ENCODE measurements at regions not wholly inside any gene's neighbourhood (a gene's known extent, or its start where the extent isn't known, plus 50 kb on each side); places are given as distances from the start of the nearest gene placed in this dataset.
A peak's percentile ranks its signal among the peaks of the same experiment; 100 is the strongest.

GRCh38 chr16:85477801-85478363, 135.2 kb upstream of the GSE1 start:
- H3K4me3 ChIP-seq (ENCODE audit: low read depth, low read length): no peak overlapping the region
- TF ChIP-seq, protein P1, sequence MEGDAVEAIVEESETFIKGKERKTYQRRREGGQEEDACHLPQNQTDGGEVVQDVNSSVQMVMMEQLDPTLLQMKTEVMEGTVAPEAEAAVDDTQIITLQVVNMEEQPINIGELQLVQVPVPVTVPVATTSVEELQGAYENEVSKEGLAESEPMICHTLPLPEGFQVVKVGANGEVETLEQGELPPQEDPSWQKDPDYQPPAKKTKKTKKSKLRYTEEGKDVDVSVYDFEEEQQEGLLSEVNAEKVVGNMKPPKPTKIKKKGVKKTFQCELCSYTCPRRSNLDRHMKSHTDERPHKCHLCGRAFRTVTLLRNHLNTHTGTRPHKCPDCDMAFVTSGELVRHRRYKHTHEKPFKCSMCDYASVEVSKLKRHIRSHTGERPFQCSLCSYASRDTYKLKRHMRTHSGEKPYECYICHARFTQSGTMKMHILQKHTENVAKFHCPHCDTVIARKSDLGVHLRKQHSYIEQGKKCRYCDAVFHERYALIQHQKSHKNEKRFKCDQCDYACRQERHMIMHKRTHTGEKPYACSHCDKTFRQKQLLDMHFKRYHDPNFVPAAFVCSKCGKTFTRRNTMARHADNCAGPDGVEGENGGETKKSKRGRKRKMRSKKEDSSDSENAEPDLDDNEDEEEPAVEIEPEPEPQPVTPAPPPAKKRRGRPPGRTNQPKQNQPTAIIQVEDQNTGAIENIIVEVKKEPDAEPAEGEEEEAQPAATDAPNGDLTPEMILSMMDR (IDR thresholded peaks at IDR 0.05; ENCODE audit: borderline replicate concordance, insufficient read depth, low read depth, low read length): no peak

DNA sequence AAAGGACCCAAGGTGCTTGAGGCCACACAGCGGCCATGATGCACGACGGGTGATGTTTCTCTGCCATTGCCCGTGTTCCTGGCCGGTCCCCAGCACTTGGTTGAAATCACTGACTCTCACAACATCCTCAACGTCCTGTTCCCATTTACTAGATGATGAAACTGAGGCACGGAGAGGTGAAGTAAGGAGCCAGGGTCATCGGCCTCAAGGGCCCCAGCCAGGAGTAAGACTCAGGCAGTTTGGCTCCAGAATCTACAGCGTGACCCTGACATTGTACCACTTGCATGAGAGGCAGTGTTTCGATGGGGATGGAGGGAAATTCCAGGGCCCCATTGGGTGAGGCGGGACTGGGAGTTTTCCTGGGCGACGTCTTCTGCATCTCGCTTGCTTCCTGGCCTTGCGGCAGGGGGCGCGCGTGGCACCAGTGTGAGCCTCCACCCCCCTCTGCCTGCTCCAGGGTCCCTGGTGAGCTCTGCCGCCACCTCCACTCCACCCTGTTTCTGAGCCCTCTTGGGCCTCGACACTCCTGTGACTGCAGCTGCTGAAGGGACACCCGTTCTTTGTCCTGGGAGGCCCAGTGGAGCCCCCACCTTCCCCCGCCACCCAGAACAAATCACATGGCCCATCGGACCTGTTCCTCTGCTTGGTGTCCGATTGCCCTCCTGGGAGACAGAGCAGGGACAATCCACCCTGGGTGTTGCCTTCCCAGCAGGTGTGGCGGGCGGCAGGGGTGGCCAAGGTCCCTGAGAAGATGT, 133.0 kb upstream of the GSE1 start:
- H3K4me3 ChIP-seq (ENCODE audit: low read depth, low read length): no peak overlapping the region
- TF ChIP-seq, protein P1 (IDR thresholded peaks at IDR 0.05; ENCODE audit: borderline replicate concordance, insufficient read depth, low read depth, low read length): peak; percentile 73

GRCh38 chr16:85480727-85481101, 132.4 kb upstream of the GSE1 start:
- TF ChIP-seq, protein P1 (IDR thresholded peaks at IDR 0.05; ENCODE audit: borderline replicate concordance, insufficient read depth, low read depth, low read length): no peak
- H3K4me3 ChIP-seq (ENCODE audit: low read depth, low read length): no peak overlapping the region

GRCh38 chr16:85481206-85481605, 131.9 kb upstream of the GSE1 start:
- TF ChIP-seq, protein P1 (IDR thresholded peaks at IDR 0.05; ENCODE audit: borderline replicate concordance, insufficient read depth, low read depth, low read length): no peak
- no peak overlapping the region for H3K4me3 ChIP-seq (ENCODE audit: low read depth, low read length)

- no peak overlapping the region for H3K4me3 ChIP-seq (ENCODE audit: low read depth, low read length)
- TF ChIP-seq, protein P1 (IDR thresholded peaks at IDR 0.05; ENCODE audit: borderline replicate concordance, insufficient read depth, low read depth, low read length): no peak
These were observed 131.4 kb upstream of the GSE1 start for GRCh38 chr16:85481738-85482137.

DNA sequence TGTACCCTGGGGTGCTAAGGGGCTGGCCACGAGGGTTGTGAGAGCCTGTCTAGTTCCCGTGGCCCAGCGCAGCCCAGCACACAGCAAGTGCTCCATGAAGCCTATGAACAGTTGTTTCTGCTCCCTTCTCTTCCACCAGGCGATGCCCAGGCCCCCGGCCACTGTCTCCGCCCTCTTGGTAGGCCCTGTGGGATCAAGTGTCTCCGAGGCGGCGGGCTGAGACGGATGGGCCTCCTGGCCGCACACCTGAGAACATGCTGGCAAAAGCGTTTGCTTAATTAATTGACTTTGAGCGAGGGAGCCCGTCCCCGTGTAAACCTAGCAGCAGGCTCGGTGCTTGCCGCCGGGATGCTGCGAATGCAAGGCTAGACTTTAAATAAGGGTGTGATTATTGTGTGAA, 129.7 kb upstream of the GSE1 start:
- H3K4me3 ChIP-seq (ENCODE audit: low read depth, low read length): no peak overlapping the region
- TF ChIP-seq, protein P1 (IDR thresholded peaks at IDR 0.05; ENCODE audit: borderline replicate concordance, insufficient read depth, low read depth, low read length): no peak

Data from GM12875 (cell line).